CD4-positive, alpha-beta memory T cell (primary cell): ENCODE measurements at regions not wholly inside any gene's neighbourhood (a gene's known extent, or its start where the extent isn't known, plus 50 kb on each side); places are given as distances from the start of the nearest gene placed in this dataset.
A peak's percentile ranks its signal among the peaks of the same experiment; 100 is the strongest.
"Not testable (repeated sequence)": the region's sequence is repeated elsewhere in the genome, so short reads cannot be mapped to it uniquely, and the experiment has no call there.

ENCODE experiments used
- CTCF ChIA-PET: fragments of 350-600 bp; sonication (Branson Sonifier 250); formaldehyde crosslinking; loops from one replicate; lab custom pipeline; 2021; ENCODE audit warnings: inconsistent platforms; ENCODE audit not compliant: partially characterized antibody; lab: Charles Lee
- POLR2A ChIA-PET: fragments of 350-600 bp; sonication (Branson Sonifier 250); formaldehyde crosslinking; loops from one replicate; lab custom pipeline; 2021; ENCODE audit not compliant: partially characterized antibody; lab: Charles Lee
- DNase-seq, 5 donors: peaks; one replicate each; pipeline versions ENCODE4 v3.0.0 to v3.0.0-alpha.2; 2020 to 2022; ENCODE audit warnings: mixed read lengths in 1 of 5
- H3K27ac ChIP-seq: one replicate; pipeline ENCODE4 v1.7.0; 2013; ENCODE audit warnings: low read depth, low read length
- H3K27me3 ChIP-seq: 2 replicates; pipeline ENCODE4 v1.7.0; 2013; ENCODE audit warnings: mild to moderate bottlenecking, low read length, moderate library complexity; ENCODE audit not compliant: insufficient read depth
- H3K36me3 ChIP-seq: 2 replicates; pipeline ENCODE4 v1.7.0; 2013; ENCODE audit warnings: mild to moderate bottlenecking, low read length, moderate library complexity; ENCODE audit not compliant: insufficient read depth
- H3K4me1 ChIP-seq: 2 replicates; pipeline ENCODE4 v1.7.0; 2013; ENCODE audit warnings: mild to moderate bottlenecking, low read length, moderate library complexity; ENCODE audit not compliant: insufficient read depth
- H3K4me3 ChIP-seq, 2 donors: one replicate each; pipeline ENCODE4 v1.7.0; 2013; ENCODE audit warnings: low read length in 2 of 2, mild to moderate bottlenecking in 1 of 2
- H3K9me3 ChIP-seq, 2 donors: one replicate each; pipeline ENCODE4 v1.7.0; 2013; ENCODE audit warnings: low read length in 2 of 2, control low read depth in 1 of 2; ENCODE audit not compliant: control insufficient read depth in 1 of 2
- H3K27ac Mint-ChIP-seq, 7 donors: one replicate each; pipeline ENCODE4 v1.8.0; 2020 to 2021; ENCODE audit warnings: mixed read lengths in 7 of 7, mild to moderate bottlenecking in 6 of 7, inconsistent platforms in 3 of 7, moderate library complexity in 3 of 7
- H3K27me3 Mint-ChIP-seq, 2 donors: one replicate each; pipeline ENCODE4 v1.8.0; 2020 to 2021; ENCODE audit warnings: mixed read lengths in 2 of 2
- H3K36me3 Mint-ChIP-seq, 2 donors: one replicate each; pipeline ENCODE4 v1.8.0; 2020 to 2021; ENCODE audit warnings: mixed read lengths in 2 of 2, inconsistent platforms in 1 of 2, mild to moderate bottlenecking in 1 of 2
- H3K4me1 Mint-ChIP-seq, 4 donors: one replicate each; pipeline ENCODE4 v1.8.0; 2020 to 2021; ENCODE audit warnings: mixed read lengths in 4 of 4, mild to moderate bottlenecking in 1 of 4
- H3K4me3 Mint-ChIP-seq, 8 donors: one replicate each; pipeline ENCODE4 v1.8.0; 2020 to 2021; ENCODE audit warnings: mixed read lengths in 8 of 8, mild to moderate bottlenecking in 7 of 8, moderate library complexity in 6 of 8, inconsistent platforms in 3 of 8
- H3K9me3 Mint-ChIP-seq, 8 donors: one replicate each; pipeline ENCODE4 v1.8.0; 2020 to 2021; ENCODE audit warnings: mixed read lengths in 8 of 8, mild to moderate bottlenecking in 5 of 8, inconsistent platforms in 3 of 8, moderate library complexity in 1 of 8
- intact Hi-C: fragments of 100-400 bp; cut with micrococcal nuclease; formaldehyde crosslinking; loops from one replicate; pipeline ENCODE4 v1.15.1; 2023

DNA sequence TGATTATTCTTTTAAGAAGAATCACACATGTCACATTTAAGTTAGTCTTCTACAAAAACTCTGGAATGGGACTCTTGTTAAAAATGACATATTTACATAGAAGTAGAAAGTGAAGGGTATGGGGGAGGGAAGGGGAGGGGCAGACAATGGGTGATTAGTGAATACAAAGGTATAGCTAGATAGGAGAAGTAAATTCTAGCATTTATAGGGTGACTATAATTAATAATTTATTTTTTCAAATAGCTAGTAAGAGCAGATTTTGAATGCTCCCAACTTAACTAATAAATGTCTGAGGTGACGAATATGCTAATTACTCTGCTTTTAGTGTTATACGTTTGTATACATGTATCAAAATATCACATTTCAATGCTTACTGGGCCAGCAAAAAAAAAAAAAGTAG lies 59.4 kb downstream of the BLTP3B start:
- Histone ChIP-seq H3K27ac (no peak overlapping the region), H3K9me3 (no peaks in the 10 kb centered on the region), H3K27me3 (no peaks in the 10 kb centered on the region), H3K4me3 (no peak overlapping the region), H3K36me3 (peaks cover 6% of the 10 kb centered on the region), H3K4me1 (no peaks in the 10 kb centered on the region)
- intact Hi-C loops, result no loop called here
- H3K36me3 Mint-ChIP-seq, result peaks cover 69 to 72% of the 10 kb centered on the region in 2 donors
- peaks cover 0 to 3% (median 0%) of the 10 kb centered on the region in 4 donors for H3K4me1 Mint-ChIP-seq
- CTCF ChIA-PET, result no interaction called here
- POLR2A ChIA-PET, result no interaction called here
- H3K4me3 Mint-ChIP-seq, result no peak overlapping the region
- H3K27me3 Mint-ChIP-seq, result no peaks in the 10 kb centered on the region
- H3K27ac Mint-ChIP-seq, result no peak overlapping the region
- peaks cover 4 to 18% (median 9%) of the 10 kb centered on the region in 8 donors for H3K9me3 Mint-ChIP-seq
- no peak for DNase-seq

DNA sequence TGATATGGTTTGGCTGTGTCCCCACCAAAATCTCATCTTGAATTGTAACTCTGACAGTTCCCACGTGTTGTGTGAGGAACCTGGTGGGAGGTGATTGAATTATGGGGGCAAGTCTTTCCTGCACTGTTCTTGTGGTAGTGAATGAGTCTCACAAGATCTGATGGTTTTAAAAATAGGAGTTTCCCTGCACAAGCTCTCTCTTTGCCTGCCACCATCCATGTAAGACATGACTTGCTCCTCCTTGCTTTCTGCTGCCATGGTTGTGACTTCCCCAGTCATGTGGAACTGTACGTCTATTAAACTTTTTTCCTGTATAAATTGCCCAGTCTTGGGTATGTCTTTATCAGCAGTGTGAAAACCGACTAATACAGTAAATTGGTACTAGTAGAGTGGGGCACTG lies 63.9 kb downstream of the BLTP3B start:
- H3K4me3 ChIP-seq, H3K4me1 Mint-ChIP-seq, H3K27ac ChIP-seq, H3K4me3 Mint-ChIP-seq, CTCF ChIA-PET, H3K4me1 ChIP-seq, POLR2A ChIA-PET, H3K36me3 ChIP-seq, intact Hi-C loops, H3K27me3 Mint-ChIP-seq, H3K9me3 ChIP-seq, H3K27me3 ChIP-seq, DNase-seq: not testable (repeated sequence)
- Mint-ChIP-seq H3K36me3 (peaks cover 67 to 82% of the 10 kb centered on the region in 2 donors), H3K9me3 (peaks cover 4 to 18% (median 9%) of the 10 kb centered on the region in 8 donors), H3K27ac (peak overlapping the region in 2 of 7 donors; percentile 68 to 79)

DNA sequence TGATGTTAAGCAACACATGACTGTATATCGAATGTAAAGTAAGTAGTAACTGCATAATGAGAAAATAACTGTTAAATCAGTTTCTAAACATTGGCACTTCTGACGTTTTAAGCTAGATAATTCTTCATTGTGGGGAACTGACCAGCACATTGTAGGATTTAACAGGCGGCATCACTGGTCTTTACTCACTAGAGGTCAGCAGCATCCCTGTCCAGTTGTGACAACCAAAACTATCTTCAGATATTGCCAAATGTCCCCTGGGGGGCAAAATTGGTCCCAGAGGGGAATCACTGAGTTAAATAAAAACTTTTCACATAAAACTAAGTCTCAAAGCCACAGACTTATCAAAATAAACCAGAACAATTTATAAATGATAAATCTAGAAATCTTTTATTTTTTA lies 65.3 kb downstream of the BLTP3B start:
- peaks cover 0 to 3% (median 0%) of the 10 kb centered on the region in 4 donors for H3K4me1 Mint-ChIP-seq
- intact Hi-C loops, result no loop called here
- no peak overlapping the region for H3K4me3 ChIP-seq
- CTCF ChIA-PET, result no interaction called here
- H3K4me3 Mint-ChIP-seq, result no peak overlapping the region
- no peak overlapping the region for H3K27ac ChIP-seq
- no peaks in the 10 kb centered on the region for H3K9me3 ChIP-seq
- no peaks in the 10 kb centered on the region for H3K27me3 ChIP-seq
- H3K27me3 Mint-ChIP-seq, result no peaks in the 10 kb centered on the region
- H3K36me3 ChIP-seq, result peaks cover 3% of the 10 kb centered on the region
- H3K27ac Mint-ChIP-seq, result no peak overlapping the region
- H3K4me1 ChIP-seq, result no peaks in the 10 kb centered on the region
- peaks cover 4 to 18% (median 8%) of the 10 kb centered on the region in 8 donors for H3K9me3 Mint-ChIP-seq
- POLR2A ChIA-PET, result no interaction called here
- H3K36me3 Mint-ChIP-seq, result peaks cover 62 to 75% of the 10 kb centered on the region in 2 donors
- DNase-seq, result no peak

DNA sequence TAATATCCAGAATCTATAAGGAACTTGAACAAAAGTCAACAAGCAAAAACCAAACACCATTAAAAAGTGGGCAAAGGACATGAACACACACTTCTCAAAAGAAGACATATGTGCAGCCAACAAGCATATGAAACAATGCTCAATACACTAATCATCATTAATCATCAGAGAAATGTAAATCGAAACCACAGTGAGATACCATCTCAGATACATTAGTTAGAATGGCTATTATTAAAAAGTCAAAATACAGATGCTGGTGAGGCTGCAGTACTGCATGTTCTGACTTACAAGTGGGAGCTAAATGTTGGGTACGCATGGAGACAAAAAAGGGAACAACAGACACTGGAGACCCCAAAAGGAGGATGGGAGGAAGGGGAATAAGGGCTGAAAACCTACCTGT lies 67.1 kb downstream of the BLTP3B start:
- Histone ChIP-seq H3K27ac (no peak overlapping the region), H3K9me3 (no peaks in the 10 kb centered on the region), H3K36me3 (no peaks in the 10 kb centered on the region), H3K4me3 (no peak overlapping the region), H3K27me3 (no peaks in the 10 kb centered on the region), H3K4me1 (no peaks in the 10 kb centered on the region)
- no peaks in the 10 kb centered on the region for H3K27me3 Mint-ChIP-seq
- DNase-seq, result no peak
- peaks cover 50 to 65% of the 10 kb centered on the region in 2 donors for H3K36me3 Mint-ChIP-seq
- intact Hi-C loops, result no loop called here
- no peaks in the 10 kb centered on the region for H3K4me1 Mint-ChIP-seq
- ChIA-PET POLR2A (no interaction called here), CTCF (no interaction called here)
- H3K27ac Mint-ChIP-seq, result peak overlapping the region in 1 of 7 donors; percentile 74
- H3K9me3 Mint-ChIP-seq, result peaks cover 0 to 11% (median 5%) of the 10 kb centered on the region in 8 donors
- no peak overlapping the region for H3K4me3 Mint-ChIP-seq

DNA sequence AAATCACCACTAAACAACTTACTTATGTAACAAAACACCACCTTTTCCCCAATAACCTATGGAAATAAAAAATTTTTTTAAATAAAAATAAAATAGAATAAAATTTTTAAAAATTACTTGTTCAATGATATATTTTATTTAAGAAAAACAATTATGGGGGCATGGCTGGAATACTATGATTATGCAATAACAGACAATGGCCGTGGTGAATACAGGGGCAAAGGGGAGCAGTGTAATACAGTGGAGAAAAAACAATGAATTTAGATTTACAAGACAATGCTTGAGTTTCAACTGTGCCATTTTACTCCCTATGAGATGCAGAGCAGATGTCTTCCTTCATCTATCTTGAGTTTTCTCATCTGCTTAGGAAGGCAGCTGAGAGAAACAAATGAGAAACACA lies 72.9 kb downstream of the BLTP3B start:
- Mint-ChIP-seq H3K36me3 (peaks cover 62 to 78% of the 10 kb centered on the region in 2 donors), H3K4me3 (no peak overlapping the region), H3K4me1 (no peaks in the 10 kb centered on the region), H3K9me3 (peaks cover 0 to 34% (median 24%) of the 10 kb centered on the region in 8 donors), H3K27ac (no peak overlapping the region), H3K27me3 (no peaks in the 10 kb centered on the region)
- Histone ChIP-seq H3K27me3 (no peaks in the 10 kb centered on the region), H3K27ac (no peak overlapping the region), H3K9me3 (no peaks in the 10 kb centered on the region), H3K4me3 (no peak overlapping the region), H3K36me3 (no peaks in the 10 kb centered on the region), H3K4me1 (no peaks in the 10 kb centered on the region)
- ChIA-PET CTCF (no interaction called here), POLR2A (no interaction called here)
- DNase-seq, result no peak
- intact Hi-C loops, result no loop called here

DNA sequence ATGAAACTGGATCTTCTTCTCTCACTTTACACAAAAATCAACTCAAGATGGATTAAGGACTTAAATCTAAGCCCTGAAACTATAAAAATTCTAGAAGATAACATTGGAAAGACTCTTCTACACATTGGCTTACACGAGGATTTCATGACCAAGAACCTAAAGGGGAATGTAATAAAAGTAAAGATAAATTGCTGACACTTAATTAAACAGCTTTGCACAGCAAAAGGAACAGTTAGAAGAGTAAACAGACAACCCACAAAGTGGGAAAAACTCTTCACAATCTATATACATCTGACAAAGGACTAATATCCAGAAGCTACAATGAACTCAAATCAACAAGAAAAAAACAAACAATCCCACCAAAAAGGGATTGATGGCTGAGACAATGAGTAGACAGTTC lies 74.4 kb downstream of the BLTP3B start:
- no peak overlapping the region for H3K4me3 Mint-ChIP-seq
- POLR2A ChIA-PET, result no interaction called here
- no peaks in the 10 kb centered on the region for H3K27me3 Mint-ChIP-seq
- Histone ChIP-seq H3K27ac (no peak overlapping the region), H3K36me3 (no peaks in the 10 kb centered on the region), H3K27me3 (no peaks in the 10 kb centered on the region), H3K4me3 (no peak overlapping the region), H3K4me1 (no peaks in the 10 kb centered on the region), H3K9me3 (no peaks in the 10 kb centered on the region)
- CTCF ChIA-PET, result no interaction called here
- H3K36me3 Mint-ChIP-seq, result peaks cover 64 to 80% of the 10 kb centered on the region in 2 donors
- intact Hi-C loops, result no loop called here
- H3K4me1 Mint-ChIP-seq, result peaks cover 0 to 2% (median 0%) of the 10 kb centered on the region in 4 donors
- no peak for DNase-seq
- H3K27ac Mint-ChIP-seq, result no peak overlapping the region
- H3K9me3 Mint-ChIP-seq, result peaks cover 2 to 42% (median 26%) of the 10 kb centered on the region in 8 donors

DNA sequence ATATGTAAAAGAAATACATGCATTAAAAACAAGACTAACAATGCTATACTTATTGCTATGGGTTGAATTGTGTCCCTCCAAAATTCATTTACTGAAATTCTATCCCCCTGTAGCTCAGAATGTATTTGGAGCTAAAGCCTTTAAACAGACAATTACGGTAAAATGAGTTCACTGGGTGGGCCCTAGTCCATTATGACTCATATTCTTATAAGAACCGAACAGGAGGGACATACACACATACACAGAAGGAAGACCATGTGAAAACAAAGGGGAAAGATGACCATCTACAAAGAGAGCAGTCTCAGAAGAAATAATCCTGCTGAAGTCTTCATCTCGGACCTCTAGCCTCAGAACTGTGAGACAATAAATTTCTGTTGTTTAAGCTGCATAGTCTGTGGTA lies 77.1 kb upstream of the ANKS1B start:
- H3K27me3 Mint-ChIP-seq, result no peaks in the 10 kb centered on the region
- H3K4me3 ChIP-seq, result no peak overlapping the region
- no peak overlapping the region for H3K27ac ChIP-seq
- no peaks in the 10 kb centered on the region for H3K4me1 ChIP-seq
- peaks cover 65 to 79% of the 10 kb centered on the region in 2 donors for H3K36me3 Mint-ChIP-seq
- H3K27ac Mint-ChIP-seq, result no peak overlapping the region
- no peaks in the 10 kb centered on the region for H3K27me3 ChIP-seq
- H3K4me3 Mint-ChIP-seq, result no peak overlapping the region
- ChIA-PET CTCF (interaction anchor here (0.7 kb wide), 1 partner anchor 371 kb away, joined by 3 read pairs; no protein-coding TSS in a partner anchor), POLR2A (no interaction called here)
- peaks cover 0 to 2% (median 0%) of the 10 kb centered on the region in 4 donors for H3K4me1 Mint-ChIP-seq
- no peak for DNase-seq
- no peaks in the 10 kb centered on the region for H3K36me3 ChIP-seq
- no peaks in the 10 kb centered on the region for H3K9me3 ChIP-seq
- intact Hi-C loops, result no loop called here
- peaks cover 2 to 23% (median 12%) of the 10 kb centered on the region in 8 donors for H3K9me3 Mint-ChIP-seq
